ENCODE measurements at regions not wholly inside any gene's neighbourhood (a gene's known extent, or its start where the extent isn't known, plus 50 kb on each side); places are given as distances from the start of the nearest gene placed in this dataset.

- TF ChIP-seq CTCF (IDR thresholded peaks at IDR 0.05; ENCODE audit: insufficient read depth, low read length) (no peak), SPI1 (IDR thresholded peaks at IDR 0.05; ENCODE audit: borderline replicate concordance, low read depth) (no peak), POLR2AphosphoS5 (IDR thresholded peaks at IDR 0.05; ENCODE audit: low read depth) (no peak), GABPA (IDR thresholded peaks at IDR 0.05; ENCODE audit: low read depth) (no peak)
- TF ChIP-seq, protein P1, sequence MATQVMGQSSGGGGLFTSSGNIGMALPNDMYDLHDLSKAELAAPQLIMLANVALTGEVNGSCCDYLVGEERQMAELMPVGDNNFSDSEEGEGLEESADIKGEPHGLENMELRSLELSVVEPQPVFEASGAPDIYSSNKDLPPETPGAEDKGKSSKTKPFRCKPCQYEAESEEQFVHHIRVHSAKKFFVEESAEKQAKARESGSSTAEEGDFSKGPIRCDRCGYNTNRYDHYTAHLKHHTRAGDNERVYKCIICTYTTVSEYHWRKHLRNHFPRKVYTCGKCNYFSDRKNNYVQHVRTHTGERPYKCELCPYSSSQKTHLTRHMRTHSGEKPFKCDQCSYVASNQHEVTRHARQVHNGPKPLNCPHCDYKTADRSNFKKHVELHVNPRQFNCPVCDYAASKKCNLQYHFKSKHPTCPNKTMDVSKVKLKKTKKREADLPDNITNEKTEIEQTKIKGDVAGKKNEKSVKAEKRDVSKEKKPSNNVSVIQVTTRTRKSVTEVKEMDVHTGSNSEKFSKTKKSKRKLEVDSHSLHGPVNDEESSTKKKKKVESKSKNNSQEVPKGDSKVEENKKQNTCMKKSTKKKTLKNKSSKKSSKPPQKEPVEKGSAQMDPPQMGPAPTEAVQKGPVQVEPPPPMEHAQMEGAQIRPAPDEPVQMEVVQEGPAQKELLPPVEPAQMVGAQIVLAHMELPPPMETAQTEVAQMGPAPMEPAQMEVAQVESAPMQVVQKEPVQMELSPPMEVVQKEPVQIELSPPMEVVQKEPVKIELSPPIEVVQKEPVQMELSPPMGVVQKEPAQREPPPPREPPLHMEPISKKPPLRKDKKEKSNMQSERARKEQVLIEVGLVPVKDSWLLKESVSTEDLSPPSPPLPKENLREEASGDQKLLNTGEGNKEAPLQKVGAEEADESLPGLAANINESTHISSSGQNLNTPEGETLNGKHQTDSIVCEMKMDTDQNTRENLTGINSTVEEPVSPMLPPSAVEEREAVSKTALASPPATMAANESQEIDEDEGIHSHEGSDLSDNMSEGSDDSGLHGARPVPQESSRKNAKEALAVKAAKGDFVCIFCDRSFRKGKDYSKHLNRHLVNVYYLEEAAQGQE (IDR thresholded peaks at IDR 0.05; ENCODE audit: insufficient replicate concordance, low read depth), result no peak
These were observed 168.6 kb upstream of the FGGY start for GRCh38 chr1:59128239-59128736.

Measured in HL-60 (cell line).